ENCODE measurements at regions not wholly inside any gene's neighbourhood (a gene's known extent, or its start where the extent isn't known, plus 50 kb on each side); places are given as distances from the start of the nearest gene placed in this dataset.

- TF ChIP-seq ZNF462 (CRISPR knock-in tag; IDR thresholded peaks at IDR 0.05) = no peak
- no peak for TF ChIP-seq POLR2AphosphoS5 (IDR thresholded peaks at IDR 0.05; ENCODE audit: low read depth)
- no peak for TF ChIP-seq EZH2 (IDR thresholded peaks at IDR 0.05; ENCODE audit: low read depth, unreplicated experiment)
Measured at GRCh38 chr20:36096435-36096834, 58.1 kb upstream of the EPB41L1 start (continued).

DNA sequence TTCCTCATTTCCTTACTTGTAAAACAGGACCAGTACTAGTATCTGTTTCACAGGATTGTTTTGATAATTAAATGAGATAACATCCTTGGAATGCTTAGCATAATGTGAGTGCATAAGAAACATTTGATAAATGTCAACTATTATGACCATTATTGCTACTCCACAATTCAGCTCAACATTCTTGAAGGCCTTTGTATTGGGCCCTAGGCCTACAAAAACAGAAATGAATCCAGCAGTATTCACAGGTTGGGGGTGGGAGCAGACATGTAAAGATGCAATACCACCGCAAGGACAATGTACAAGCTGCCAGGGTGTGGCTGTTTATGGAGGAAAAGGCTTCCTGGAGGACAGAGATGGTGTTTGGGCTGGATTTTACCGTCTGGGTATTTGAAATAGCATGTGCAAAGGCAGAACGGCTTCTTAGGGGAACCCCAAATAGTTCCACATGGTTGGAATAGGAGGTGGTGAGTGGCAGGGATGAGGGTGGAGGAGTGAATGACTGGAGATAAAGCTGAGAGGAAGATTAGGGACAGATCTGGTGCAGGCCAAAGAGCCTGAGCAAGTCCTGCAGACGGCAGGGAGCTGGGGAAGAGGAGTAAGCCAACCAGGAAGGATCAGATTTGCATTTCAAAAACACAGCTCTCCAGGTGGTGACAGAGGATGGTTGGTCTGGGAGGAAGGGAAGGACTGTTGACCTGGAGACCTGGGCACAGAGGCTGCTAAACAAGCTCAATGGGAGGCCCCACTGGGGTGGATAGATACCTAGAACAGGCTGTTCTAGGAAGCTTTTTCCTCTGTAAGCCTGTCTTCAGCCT lies 57.0 kb upstream of the EPB41L1 start:
- H3K4me1 ChIP-seq (ENCODE audit: insufficient read depth) = peaks cover 27% of the 10 kb centered on the region
- H4K20me1 ChIP-seq (replicated peaks; ENCODE audit: insufficient read depth) = peaks cover 14% of the 10 kb centered on the region
- H3K9me3 Mint-ChIP-seq = peaks cover 3% of the 10 kb centered on the region; the same call in 1 of the 3 replicates
- no peaks in the 10 kb centered on the region for H3K36me3 ChIP-seq (ENCODE audit: insufficient read depth)
- no peak overlapping the region for H3K27ac ChIP-seq (ENCODE audit: low read depth)
- H3K27me3 ChIP-seq (ENCODE audit: insufficient read depth) = peaks cover 83% of the 10 kb centered on the region
- H3K27ac Mint-ChIP-seq = no peak overlapping the region
- H3K4me1 Mint-ChIP-seq = peaks cover 37% of the 10 kb centered on the region
- H3K79me2 ChIP-seq (replicated peaks; ENCODE audit: insufficient read depth) = no peaks in the 10 kb centered on the region
- peaks cover 7% of the 10 kb centered on the region for H3F3A ChIP-seq (replicated peaks; ENCODE audit: low read depth)
- H2AFZ ChIP-seq = no peak overlapping the region
- H3K4me2 ChIP-seq = peak overlapping the region; percentile 56
- no peaks in the 10 kb centered on the region for H3K36me3 Mint-ChIP-seq (ENCODE audit: low read depth)
- peak; percentile 94 for ATAC-seq
- peaks cover 87% of the 10 kb centered on the region for H3K27me3 Mint-ChIP-seq (ENCODE audit: insufficient read depth, low read depth, poor library complexity)
- H3K4me3 Mint-ChIP-seq = peak overlapping the region; percentile 16; the same call in 1 of the 3 replicates
- peak overlapping the region; percentile 19; the same call in 1 of the 2 replicates for H3K4me3 ChIP-seq
- H3K9me2 ChIP-seq (ENCODE audit: insufficient read depth) = no peaks in the 10 kb centered on the region
- DNase-seq (ENCODE audit: low spot score) = peak; percentile 88
- TF ChIP-seq POLR2AphosphoS5 (IDR thresholded peaks at IDR 0.05; ENCODE audit: low read depth) (peak; percentile 38; the same call in 1 of the 2 replicates), ZNF462 (CRISPR knock-in tag; IDR thresholded peaks at IDR 0.05) (peak; percentile 90)

Measured in GM23338 (cell line).